ENCODE measurements at regions not wholly inside any gene's neighbourhood (a gene's known extent, or its start where the extent isn't known, plus 50 kb on each side); places are given as distances from the start of the nearest gene placed in this dataset.

GRCh38 chr5:129163810-129164378 lies 69.3 kb downstream of the ISOC1 start:
- Histone ChIP-seq H3K9ac (ENCODE audit: low read depth in 1 of 2, low read length in 2 of 2) (no peak overlapping the region), H3K36me3 (ENCODE audit: control insufficient read depth in 4 of 4, insufficient read depth in 3 of 4, low read depth in 1 of 4, low read length in 3 of 4) (no peaks in the 10 kb centered on the region), H3K4me1 (ENCODE audit: control insufficient read depth in 4 of 4, insufficient read depth in 4 of 4, low read length in 3 of 4) (no peaks in the 10 kb centered on the region), H3K27ac (ENCODE audit: low read depth in 1 of 2, low read length in 2 of 2) (no peak overlapping the region), H3K4me3 (ENCODE audit: low read depth in 1 of 3, low read length in 3 of 3) (no peak overlapping the region), H3K27me3 (ENCODE audit: control insufficient read depth in 4 of 4, insufficient read depth in 4 of 4, low read length in 3 of 4) (no peaks in the 10 kb centered on the region), H3K9me3 (ENCODE audit: control insufficient read depth in 4 of 4, low read length in 3 of 4) (peaks cover 0 to 4% (median 0%) of the 10 kb centered on the region in 4 donors)
- WGBS: 83% methylated on average over 4 of the region's 4 CpGs
- TF ChIP-seq NR2F2 (IDR thresholded peaks at IDR 0.05) (no peak), TAF1 (conservative IDR thresholded peaks at IDR 0.05) (no peak), RAD21 (IDR thresholded peaks at IDR 0.05) (no peak), FOXA2 (IDR thresholded peaks at IDR 0.05) (no peak), FOXA1 (IDR thresholded peaks at IDR 0.05) (no peak), YY1 (IDR thresholded peaks at IDR 0.05) (no peak), SP1 (IDR thresholded peaks at IDR 0.05) (no peak)
- no peak for DNase-seq (ENCODE audit: low spot score)

- Histone ChIP-seq H3K27ac (ENCODE audit: low read depth in 1 of 2, low read length in 2 of 2) (no peak overlapping the region), H3K4me1 (ENCODE audit: control insufficient read depth in 4 of 4, insufficient read depth in 4 of 4, low read length in 3 of 4) (no peaks in the 10 kb centered on the region), H3K27me3 (ENCODE audit: control insufficient read depth in 4 of 4, insufficient read depth in 4 of 4, low read length in 3 of 4) (no peaks in the 10 kb centered on the region), H3K4me3 (ENCODE audit: low read depth in 1 of 3, low read length in 3 of 3) (no peak overlapping the region), H3K9me3 (ENCODE audit: control insufficient read depth in 4 of 4, low read length in 3 of 4) (no peaks in the 10 kb centered on the region), H3K9ac (ENCODE audit: low read depth in 1 of 2, low read length in 2 of 2) (no peak overlapping the region), H3K36me3 (ENCODE audit: control insufficient read depth in 4 of 4, insufficient read depth in 3 of 4, low read depth in 1 of 4, low read length in 3 of 4) (no peaks in the 10 kb centered on the region)
- 88% methylated on average over 1 of the region's 1 CpG for WGBS
- DNase-seq (ENCODE audit: low spot score): no peak
- TF ChIP-seq CTCF (IDR thresholded peaks at IDR 0.05; ENCODE audit: low read depth, low read length, missing input control) (no peak), HNF4G (IDR thresholded peaks at IDR 0.05) (no peak), FOXA1 (IDR thresholded peaks at IDR 0.05) (no peak), TAF1 (conservative IDR thresholded peaks at IDR 0.05) (no peak), JUND (IDR thresholded peaks at IDR 0.05) (no peak), MAX (IDR thresholded peaks at IDR 0.05) (no peak), RXRA (IDR thresholded peaks at IDR 0.05) (no peak), EGR1 (IDR thresholded peaks at IDR 0.05; ENCODE audit: low read depth in 2 of 2) (no peak), ZBTB33 (IDR thresholded peaks at IDR 0.05) (no peak), REST (IDR thresholded peaks at IDR 0.05) (no peak), SP1 (IDR thresholded peaks at IDR 0.05) (no peak), YY1 (IDR thresholded peaks at IDR 0.05) (no peak), HNF4A (conservative IDR thresholded peaks at IDR 0.05) (no peak), RAD21 (IDR thresholded peaks at IDR 0.05) (no peak), FOXA2 (IDR thresholded peaks at IDR 0.05) (no peak), ATF3 (IDR thresholded peaks at IDR 0.05) (no peak), GABPA (IDR thresholded peaks at IDR 0.05 in 1 of 2, conservative IDR thresholded peaks at IDR 0.05 in 1 of 2) (no peak)
Observed at GRCh38 chr5:129170050-129170449, 75.5 kb downstream of the ISOC1 start.
